Lower lobe of right lung (tissue), 2 donors: ENCODE measurements at regions not wholly inside any gene's neighbourhood (a gene's known extent, or its start where the extent isn't known, plus 50 kb on each side); places are given as distances from the start of the nearest gene placed in this dataset.
"Not testable (repeated sequence)": the region's sequence is repeated elsewhere in the genome, so short reads cannot be mapped to it uniquely, and the experiment has no call there.

Source experiments
- ATAC-seq, 2 donors: fragments of 200-7000 bp; cut with Tn5 transposase; one replicate each; pipeline ENCODE4 v1.9.1; 2020 to 2022; ENCODE audit warnings: mild to moderate bottlenecking in 2 of 2, moderate library complexity in 2 of 2
- DNase-seq: peaks from one replicate; pipeline ENCODE4 v3.0.0-alpha.2; 2020
- H3K27ac ChIP-seq: fragments of 200-600 bp; one replicate; pipeline ENCODE4 v1.8.0; 2022
- H3K27me3 ChIP-seq: fragments of 200-600 bp; one replicate; pipeline ENCODE4 v1.8.0; 2022; ENCODE audit warnings: low read depth
- H3K36me3 ChIP-seq: fragments of 200-600 bp; one replicate; pipeline ENCODE4 v1.8.0; 2022; ENCODE audit warnings: mild to moderate bottlenecking
- H3K4me1 ChIP-seq: fragments of 200-600 bp; one replicate; pipeline ENCODE4 v1.8.0; 2022
- H3K4me3 ChIP-seq: fragments of 200-600 bp; one replicate; pipeline ENCODE4 v1.8.0; 2022; ENCODE audit warnings: mild to moderate bottlenecking
- H3K9me3 ChIP-seq: fragments of 200-600 bp; one replicate; pipeline ENCODE4 v1.8.0; 2022
- intact Hi-C: fragments of 100-400 bp; cut with DNase I; formaldehyde crosslinking; loops from one replicate; pipeline ENCODE4 v1.11.0; 2022
- TF ChIP-seq, protein P1 (sequence below): fragments of 200-600 bp; IDR thresholded peaks from one replicate; pipeline ENCODE4 v1.8.0; 2022; ENCODE audit warnings: antibody characterized with exemption, mild to moderate bottlenecking
- donor health status: DM: no; HTN: yes; CAD: no; lungs with severe emphysema.

DNA sequence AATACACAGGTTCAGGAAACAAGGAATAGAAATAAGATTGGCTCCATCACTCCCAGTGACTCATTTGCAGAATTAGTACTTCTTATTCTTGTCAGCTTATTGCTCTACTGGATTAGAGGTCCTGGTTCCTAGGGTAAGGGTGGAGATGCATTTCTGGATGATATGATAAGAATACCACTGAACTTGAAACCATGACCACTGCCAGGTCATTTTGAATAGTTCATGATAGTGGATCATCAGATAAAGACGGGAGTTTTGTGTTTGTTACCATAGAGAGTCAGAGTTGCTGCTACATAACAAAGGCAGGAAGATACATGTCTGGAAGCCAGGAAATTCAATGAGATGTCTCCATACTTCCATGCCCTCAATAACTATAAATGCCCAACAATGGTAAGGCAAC is 109.2 kb upstream of the FAT1 start:
- no peaks in the 10 kb centered on the region for H3K4me1 ChIP-seq
- H3K36me3 ChIP-seq = no peaks in the 10 kb centered on the region
- no peak overlapping the region for H3K4me3 ChIP-seq
- TF ChIP-seq, protein P1, sequence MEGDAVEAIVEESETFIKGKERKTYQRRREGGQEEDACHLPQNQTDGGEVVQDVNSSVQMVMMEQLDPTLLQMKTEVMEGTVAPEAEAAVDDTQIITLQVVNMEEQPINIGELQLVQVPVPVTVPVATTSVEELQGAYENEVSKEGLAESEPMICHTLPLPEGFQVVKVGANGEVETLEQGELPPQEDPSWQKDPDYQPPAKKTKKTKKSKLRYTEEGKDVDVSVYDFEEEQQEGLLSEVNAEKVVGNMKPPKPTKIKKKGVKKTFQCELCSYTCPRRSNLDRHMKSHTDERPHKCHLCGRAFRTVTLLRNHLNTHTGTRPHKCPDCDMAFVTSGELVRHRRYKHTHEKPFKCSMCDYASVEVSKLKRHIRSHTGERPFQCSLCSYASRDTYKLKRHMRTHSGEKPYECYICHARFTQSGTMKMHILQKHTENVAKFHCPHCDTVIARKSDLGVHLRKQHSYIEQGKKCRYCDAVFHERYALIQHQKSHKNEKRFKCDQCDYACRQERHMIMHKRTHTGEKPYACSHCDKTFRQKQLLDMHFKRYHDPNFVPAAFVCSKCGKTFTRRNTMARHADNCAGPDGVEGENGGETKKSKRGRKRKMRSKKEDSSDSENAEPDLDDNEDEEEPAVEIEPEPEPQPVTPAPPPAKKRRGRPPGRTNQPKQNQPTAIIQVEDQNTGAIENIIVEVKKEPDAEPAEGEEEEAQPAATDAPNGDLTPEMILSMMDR = no peak
- DNase-seq (no peak), ATAC-seq (no peak)
- no peaks in the 10 kb centered on the region for H3K9me3 ChIP-seq
- no peak overlapping the region for H3K27ac ChIP-seq
- no peaks in the 10 kb centered on the region for H3K27me3 ChIP-seq
- intact Hi-C loops = no loop called here

DNA sequence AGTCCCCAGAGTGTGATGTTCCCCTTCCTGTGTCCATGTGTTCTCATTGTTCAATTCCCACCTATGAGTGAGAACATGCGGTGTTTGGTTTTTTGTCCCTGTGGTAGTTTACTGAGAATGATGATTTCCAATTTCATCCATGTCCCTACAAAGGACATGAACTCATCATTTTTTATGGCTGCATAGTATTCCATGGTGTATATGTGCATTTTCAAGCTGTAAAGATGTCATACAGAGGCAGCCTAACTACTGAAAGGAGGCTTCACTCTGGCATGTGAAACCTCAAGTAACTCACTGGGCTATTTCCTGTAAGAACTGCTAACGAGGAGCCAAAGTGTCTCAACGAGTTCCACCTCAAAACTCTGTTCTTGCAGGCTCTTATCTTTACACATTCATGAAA is 113.8 kb upstream of the FAT1 start:
- intact Hi-C loops, ATAC-seq: not testable (repeated sequence)

DNA sequence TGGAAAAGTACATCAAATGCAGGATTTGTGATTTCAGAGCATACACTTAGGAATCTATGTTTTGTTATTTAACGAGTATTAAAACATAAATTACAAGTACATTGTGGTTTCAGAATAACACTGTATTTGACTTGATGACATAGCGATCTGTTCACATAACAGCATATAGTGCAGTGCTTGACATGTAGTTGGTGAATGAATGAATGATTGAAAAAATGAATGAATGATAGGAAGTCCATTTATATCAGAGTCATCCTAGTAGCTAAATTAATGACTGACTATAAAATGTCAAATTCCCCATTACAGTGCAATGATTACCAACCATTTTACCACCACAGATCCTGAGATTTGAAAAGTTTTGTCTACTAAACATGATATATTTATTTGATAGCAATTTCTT is 114.6 kb upstream of the FAT1 start:
- ATAC-seq (no peak), DNase-seq (no peak)
- no peaks in the 10 kb centered on the region for H3K4me1 ChIP-seq
- no peaks in the 10 kb centered on the region for H3K27me3 ChIP-seq
- intact Hi-C loops = no loop called here
- H3K4me3 ChIP-seq = no peak overlapping the region
- H3K9me3 ChIP-seq = no peaks in the 10 kb centered on the region
- H3K36me3 ChIP-seq = no peaks in the 10 kb centered on the region
- TF ChIP-seq, protein P1 = no peak
- H3K27ac ChIP-seq = no peak overlapping the region

More for the DNA sequence above, 113.8 kb upstream of the FAT1 start:
- H3K4me1 ChIP-seq, DNase-seq, H3K27ac ChIP-seq, H3K4me3 ChIP-seq, H3K27me3 ChIP-seq, H3K9me3 ChIP-seq, H3K36me3 ChIP-seq: not testable (repeated sequence)

DNA sequence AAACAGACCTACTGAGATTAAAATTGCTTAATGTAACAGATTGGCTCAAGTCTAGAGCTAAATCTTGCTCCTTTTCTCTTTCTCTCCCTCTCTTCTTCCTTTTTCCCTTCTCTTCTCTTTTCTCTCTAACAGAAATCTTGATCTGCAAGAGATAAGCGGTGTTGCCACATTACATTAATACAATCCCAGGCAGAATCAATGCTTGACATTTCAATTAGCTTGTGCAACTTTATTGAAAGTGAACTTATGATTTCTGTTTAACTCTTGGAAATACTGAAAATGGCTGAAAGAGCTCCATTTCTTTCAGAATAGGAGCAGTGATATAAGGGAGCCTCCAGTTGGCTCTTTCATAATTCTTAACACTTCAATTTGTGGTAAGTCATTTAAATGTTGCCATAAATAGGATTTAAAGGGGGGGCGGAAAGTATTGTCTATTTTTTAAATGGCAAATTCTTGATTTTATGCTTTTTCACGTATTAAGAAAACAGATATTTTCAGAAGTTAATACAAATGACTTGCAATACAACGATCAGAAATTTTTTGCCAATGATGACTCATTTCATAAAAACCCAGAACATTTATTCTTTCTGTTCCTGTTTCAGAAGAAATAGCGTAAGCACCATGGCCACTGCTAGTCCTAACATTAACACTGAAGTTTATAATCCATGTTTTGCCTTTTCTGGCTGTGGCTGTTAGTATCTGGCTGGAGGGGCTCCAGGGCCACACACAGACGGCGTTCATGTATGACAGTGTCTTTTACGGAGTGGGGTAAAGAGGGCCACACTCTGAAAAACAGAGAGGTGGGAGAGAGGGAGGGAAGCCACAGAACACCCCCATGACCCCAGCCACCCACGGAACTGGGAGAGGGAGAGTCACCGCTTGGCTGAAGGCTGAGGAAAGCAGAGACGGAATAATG is 115.7 kb upstream of the FAT1 start:
- H3K27ac ChIP-seq = peak overlapping the region; percentile 60
- ATAC-seq (peak; percentile 51 to 58), DNase-seq (no peak)
- H3K4me1 ChIP-seq = peaks cover 5% of the 10 kb centered on the region
- H3K36me3 ChIP-seq = no peaks in the 10 kb centered on the region
- no peaks in the 10 kb centered on the region for H3K9me3 ChIP-seq
- TF ChIP-seq, protein P1 = no peak
- H3K4me3 ChIP-seq = no peak overlapping the region
- intact Hi-C loops = no loop called here
- H3K27me3 ChIP-seq = no peaks in the 10 kb centered on the region

DNA sequence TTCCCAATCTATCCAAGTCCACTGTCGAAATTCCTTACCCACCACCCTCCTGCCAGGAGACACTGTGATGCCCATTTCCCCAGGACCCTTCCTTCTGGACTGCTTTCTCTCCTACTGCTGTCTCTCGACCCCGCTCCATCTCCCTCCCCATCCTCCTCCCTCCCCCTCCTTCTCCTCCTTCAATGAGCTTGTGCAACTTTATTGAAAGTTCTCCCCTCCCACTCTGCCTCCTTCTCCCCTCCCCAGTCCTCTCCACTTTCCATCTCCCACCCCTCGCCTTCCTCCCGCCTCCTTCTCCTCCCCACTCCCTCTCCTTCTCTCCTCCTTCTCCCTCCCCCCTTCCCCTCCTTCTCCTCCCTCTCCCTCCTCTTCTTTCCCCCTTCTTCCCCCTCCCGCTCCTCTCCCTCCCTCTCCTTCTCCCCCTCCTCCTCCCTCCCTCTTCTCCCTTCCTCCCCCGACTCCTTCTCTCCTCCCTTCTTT is 116.6 kb upstream of the FAT1 start:
- Histone ChIP-seq H3K9me3 (no peaks in the 10 kb centered on the region), H3K4me1 (peaks cover 12% of the 10 kb centered on the region), H3K36me3 (no peaks in the 10 kb centered on the region), H3K4me3 (peak overlapping the region; percentile 7), H3K27ac (peak overlapping the region; percentile 60), H3K27me3 (no peaks in the 10 kb centered on the region)
- TF ChIP-seq, protein P1 = no peak
- no peak for DNase-seq
- intact Hi-C loops = no loop called here
- peak; percentile 43 to 75 for ATAC-seq

DNA sequence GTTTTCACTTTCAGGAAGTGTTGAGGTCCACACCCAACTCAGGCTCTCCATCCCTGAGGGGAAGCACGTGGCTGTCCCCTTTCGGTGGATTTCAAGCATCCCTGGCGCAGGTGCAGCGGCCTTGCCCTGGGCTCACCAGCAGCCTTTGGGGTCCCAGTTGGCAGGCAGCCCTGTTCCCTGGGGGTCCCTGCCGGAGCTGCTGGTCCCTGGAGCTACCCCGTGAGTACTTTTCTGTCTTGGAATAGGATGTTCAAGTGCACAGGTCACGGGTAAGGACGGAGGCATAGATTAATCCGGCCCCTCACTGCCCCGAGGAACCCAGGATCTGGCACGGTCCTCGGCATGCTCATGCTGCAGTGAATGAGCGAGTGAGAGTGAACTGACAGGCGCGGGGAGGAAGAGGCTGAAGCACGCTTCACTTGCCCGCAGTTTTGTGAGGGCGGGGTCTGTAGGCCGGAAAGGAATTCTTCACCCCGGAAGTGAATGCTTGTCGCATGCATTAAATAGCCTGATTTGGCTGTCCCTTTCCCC is 117.2 kb upstream of the FAT1 start:
- Histone ChIP-seq H3K9me3 (no peaks in the 10 kb centered on the region), H3K4me3 (peak overlapping the region; percentile 31), H3K27me3 (no peaks in the 10 kb centered on the region), H3K27ac (no peak overlapping the region), H3K4me1 (peaks cover 16% of the 10 kb centered on the region), H3K36me3 (no peaks in the 10 kb centered on the region)
- DNase-seq (no peak), ATAC-seq (peak in 1 of 2 donors; percentile 37)
- TF ChIP-seq, protein P1 = no peak
- intact Hi-C loops = no loop called here
